KMS-11 (cell line): ENCODE measurements at regions not wholly inside any gene's neighbourhood (a gene's known extent, or its start where the extent isn't known, plus 50 kb on each side); places are given as distances from the start of the nearest gene placed in this dataset.

Experiments used
- H2AFZ ChIP-seq: fragments of 200-600 bp; sonication (generic); 2 replicates; pipeline ENCODE4 v1.6.1; 2016; ENCODE audit warnings: antibody characterized with exemption, mixed run types, low read depth
- H3K27ac ChIP-seq: fragments of 200-600 bp; sonication (generic); 2 replicates; pipeline ENCODE4 v1.6.1; 2016; ENCODE audit warnings: mild to moderate bottlenecking, mixed run types
- H3K27me3 ChIP-seq: fragments of 200-600 bp; sonication (generic); 2 replicates; pipeline ENCODE4 v1.6.1; 2017; ENCODE audit warnings: mild to moderate bottlenecking, low read depth, mixed run types, moderate library complexity; ENCODE audit not compliant: insufficient read depth
- H3K36me3 ChIP-seq: fragments of 200-600 bp; sonication (generic); 2 replicates; pipeline ENCODE4 v1.6.1; 2017; ENCODE audit warnings: mild to moderate bottlenecking, mixed run types; ENCODE audit not compliant: insufficient read depth
- H3K4me1 ChIP-seq: fragments of 200-600 bp; sonication (generic); 2 replicates; pipeline ENCODE4 v1.6.1; 2016; ENCODE audit warnings: mild to moderate bottlenecking, low read depth, mixed run types; ENCODE audit not compliant: poor library complexity, severe bottlenecking
- H3K4me2 ChIP-seq: fragments of 200-600 bp; sonication (generic); 2 replicates; pipeline ENCODE4 v1.7.0; 2016; ENCODE audit warnings: mild to moderate bottlenecking, mixed run types
- H3K4me3 ChIP-seq: fragments of 200-600 bp; sonication (generic); IDR thresholded peaks from 2 replicates; pipeline ENCODE4 v1.6.1; 2017; ENCODE audit warnings: low read depth, low read length, mixed read lengths; ENCODE audit not compliant: insufficient read depth
- H3K79me2 ChIP-seq: fragments of 200-600 bp; sonication (generic); 2 replicates; pipeline ENCODE4 v1.6.1; 2016; ENCODE audit warnings: low read depth, mixed run types; ENCODE audit not compliant: insufficient read depth
- H3K9ac ChIP-seq: fragments of 200-600 bp; sonication (generic); 2 replicates; pipeline ENCODE4 v1.6.1; 2016; ENCODE audit warnings: mild to moderate bottlenecking, mixed run types
- H4K20me1 ChIP-seq: fragments of 200-600 bp; sonication (generic); 2 replicates; pipeline ENCODE4 v1.6.1; 2016; ENCODE audit warnings: mild to moderate bottlenecking, mixed run types; ENCODE audit not compliant: insufficient read depth
- TF ChIP-seq, protein P1 (sequence below): fragments of 200-600 bp; sonication (generic); conservative IDR thresholded peaks from 2 replicates; pipeline ENCODE4 v1.6.1; 2017; ENCODE audit warnings: low read depth, mild to moderate bottlenecking, antibody characterized with exemption, low read length, moderate library complexity, mixed read lengths

- H3K9ac ChIP-seq: no peak overlapping the region
- no peaks in the 10 kb centered on the region for H3K27me3 ChIP-seq
- peaks cover 3% of the 10 kb centered on the region for H3K4me1 ChIP-seq
- no peak overlapping the region for H2AFZ ChIP-seq
- no peak overlapping the region for H3K27ac ChIP-seq
- peaks cover 8% of the 10 kb centered on the region; the same call in 1 of the 2 replicates for H3K79me2 ChIP-seq
- TF ChIP-seq, protein P1, sequence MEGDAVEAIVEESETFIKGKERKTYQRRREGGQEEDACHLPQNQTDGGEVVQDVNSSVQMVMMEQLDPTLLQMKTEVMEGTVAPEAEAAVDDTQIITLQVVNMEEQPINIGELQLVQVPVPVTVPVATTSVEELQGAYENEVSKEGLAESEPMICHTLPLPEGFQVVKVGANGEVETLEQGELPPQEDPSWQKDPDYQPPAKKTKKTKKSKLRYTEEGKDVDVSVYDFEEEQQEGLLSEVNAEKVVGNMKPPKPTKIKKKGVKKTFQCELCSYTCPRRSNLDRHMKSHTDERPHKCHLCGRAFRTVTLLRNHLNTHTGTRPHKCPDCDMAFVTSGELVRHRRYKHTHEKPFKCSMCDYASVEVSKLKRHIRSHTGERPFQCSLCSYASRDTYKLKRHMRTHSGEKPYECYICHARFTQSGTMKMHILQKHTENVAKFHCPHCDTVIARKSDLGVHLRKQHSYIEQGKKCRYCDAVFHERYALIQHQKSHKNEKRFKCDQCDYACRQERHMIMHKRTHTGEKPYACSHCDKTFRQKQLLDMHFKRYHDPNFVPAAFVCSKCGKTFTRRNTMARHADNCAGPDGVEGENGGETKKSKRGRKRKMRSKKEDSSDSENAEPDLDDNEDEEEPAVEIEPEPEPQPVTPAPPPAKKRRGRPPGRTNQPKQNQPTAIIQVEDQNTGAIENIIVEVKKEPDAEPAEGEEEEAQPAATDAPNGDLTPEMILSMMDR: no peak
- no peak overlapping the region for H3K4me3 ChIP-seq
- no peaks in the 10 kb centered on the region for H3K36me3 ChIP-seq
- no peaks in the 10 kb centered on the region for H4K20me1 ChIP-seq
- H3K4me2 ChIP-seq: no peak overlapping the region
These were observed 270.4 kb upstream of the KLF14 start for GRCh38 chr7:131004371-131004770.

DNA sequence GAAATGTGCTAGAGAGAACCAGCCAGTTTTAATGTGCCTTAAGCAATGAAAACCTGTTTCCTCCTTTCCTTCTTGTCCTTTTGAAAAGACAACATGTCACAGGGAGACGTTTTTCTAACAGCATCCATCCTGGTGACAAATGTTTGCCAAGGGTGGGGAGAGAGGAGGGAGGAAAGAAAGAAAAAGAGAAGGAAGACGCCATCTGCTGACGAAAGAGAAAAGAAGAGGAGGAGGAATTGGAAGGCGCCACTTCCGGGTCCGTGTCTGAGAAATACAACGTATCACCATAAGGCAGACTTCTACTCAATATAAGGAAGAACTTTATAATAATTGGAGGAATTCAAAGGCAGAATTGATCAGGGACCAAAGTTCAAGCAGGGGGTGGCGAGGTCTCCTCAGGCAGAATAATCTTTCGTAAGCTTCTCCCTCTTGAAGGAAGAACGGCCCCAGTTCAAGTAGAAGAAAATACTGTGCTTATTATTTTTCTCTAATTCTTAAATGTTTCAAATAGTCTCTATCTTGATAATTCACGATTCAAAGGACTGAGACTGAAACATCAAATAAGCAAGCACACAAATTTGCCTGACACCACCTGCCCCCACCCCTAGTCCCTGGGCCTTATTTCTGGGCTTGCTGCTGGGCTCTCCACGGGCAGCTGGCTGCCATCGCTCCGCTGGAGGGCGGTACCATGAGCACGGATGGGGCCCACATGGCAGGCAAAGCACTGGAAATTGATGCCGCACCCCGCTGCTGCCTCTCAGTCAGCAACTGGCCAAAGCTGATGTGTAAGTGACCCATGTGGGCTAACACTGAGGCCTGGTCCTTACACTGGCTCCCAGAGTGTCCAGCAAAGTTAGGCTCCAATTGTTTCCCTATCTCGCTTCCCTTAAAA is 273.7 kb upstream of the KLF14 start:
- Histone ChIP-seq H4K20me1 (0 out of 2 replicates have a peak, but pooled peaks cover 3% of the 10 kb centered on the region), H3K79me2 (peaks cover 18% of the 10 kb centered on the region; the same call in 1 of the 2 replicates), H3K9ac (no peak overlapping the region), H3K4me3 (no peak overlapping the region), H3K36me3 (no peaks in the 10 kb centered on the region), H3K4me1 (peaks cover 8% of the 10 kb centered on the region), H3K27ac (no peak overlapping the region), H3K4me2 (no peak overlapping the region), H3K27me3 (no peaks in the 10 kb centered on the region), H2AFZ (no peak overlapping the region)
- TF ChIP-seq, protein P1: no peak

DNA sequence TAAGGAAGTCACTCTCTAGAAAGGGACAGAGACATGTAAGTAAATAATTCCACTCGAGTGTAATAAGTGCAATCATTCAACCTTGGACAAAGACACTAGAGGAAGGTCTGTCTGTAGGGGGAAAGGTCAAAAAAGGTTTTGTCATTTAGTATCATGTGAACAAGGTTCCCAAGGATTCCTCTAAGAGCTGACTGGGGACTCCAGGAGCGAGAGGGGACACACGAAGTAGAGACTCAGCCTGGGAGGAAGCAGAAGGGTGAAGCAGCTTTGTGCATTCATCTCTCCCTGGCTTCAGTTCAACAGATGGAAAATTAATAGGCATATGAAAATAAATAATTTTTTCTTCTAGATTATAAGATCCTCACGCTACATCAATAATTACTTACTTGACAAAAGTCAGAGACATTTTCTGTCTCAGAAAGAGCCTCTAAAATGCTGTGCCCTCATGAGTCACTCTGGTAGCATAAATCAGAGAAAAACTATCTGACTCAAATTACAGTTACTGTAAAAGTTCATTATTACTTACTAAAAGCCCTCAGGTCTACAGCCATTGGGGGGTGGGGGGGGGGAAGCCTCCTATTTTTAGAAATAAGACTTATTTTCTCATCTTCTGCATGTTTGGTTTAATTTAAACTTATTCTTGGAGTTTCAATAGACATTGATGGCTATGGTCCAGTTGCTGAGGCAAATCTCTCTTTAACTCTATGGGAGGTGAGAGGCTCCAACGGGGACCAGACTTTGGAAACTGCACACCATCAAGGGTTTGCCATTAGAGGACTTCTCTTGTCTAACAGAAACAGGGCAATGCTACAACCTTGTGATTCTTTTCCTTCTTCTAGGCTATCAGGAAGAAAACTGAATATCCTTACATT is 275.1 kb upstream of the KLF14 start:
- Histone ChIP-seq H3K27ac (no peak overlapping the region), H3K4me1 (peaks cover 8% of the 10 kb centered on the region), H3K4me3 (no peak overlapping the region), H2AFZ (no peak overlapping the region), H3K4me2 (no peak overlapping the region), H3K9ac (no peak overlapping the region), H3K79me2 (peaks cover 25% of the 10 kb centered on the region; the same call in 1 of the 2 replicates), H4K20me1 (0 out of 2 replicates have a peak, but pooled peaks cover 3% of the 10 kb centered on the region), H3K36me3 (no peaks in the 10 kb centered on the region), H3K27me3 (no peaks in the 10 kb centered on the region)
- TF ChIP-seq, protein P1: no peak

DNA sequence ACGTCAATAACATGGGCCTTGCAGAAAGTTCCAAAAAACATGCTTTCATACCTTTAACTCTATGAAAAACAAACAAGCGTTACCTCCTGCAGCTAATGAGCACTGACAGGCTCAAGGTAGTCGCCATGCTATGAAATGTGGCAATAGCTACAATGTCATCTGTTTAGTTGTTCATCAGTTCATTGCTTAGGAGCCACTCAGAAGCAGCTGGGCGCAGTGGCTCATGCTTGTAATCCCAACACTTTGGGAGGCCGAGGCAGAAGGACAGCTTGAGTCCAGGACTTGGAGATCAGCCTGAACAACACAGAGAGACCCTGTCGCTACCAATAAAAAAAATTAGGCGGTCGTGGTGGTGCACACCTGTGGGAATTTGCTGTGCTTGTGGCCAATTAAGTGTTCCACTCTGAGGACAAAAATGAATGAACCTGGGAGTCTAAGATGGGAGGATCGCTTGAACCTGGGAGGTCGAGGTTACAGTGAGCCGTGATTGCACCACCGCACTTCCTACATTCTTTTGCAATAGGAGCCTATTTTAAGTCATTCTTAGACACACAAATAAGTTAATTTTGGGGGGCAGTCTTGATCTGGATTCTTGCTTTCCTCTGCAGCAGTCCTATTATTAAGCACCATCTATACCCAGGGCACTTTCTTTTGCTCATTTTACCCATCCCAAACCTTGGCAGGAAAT is 276.2 kb upstream of the KLF14 start:
- no peak overlapping the region for H3K9ac ChIP-seq
- no peak overlapping the region for H3K27ac ChIP-seq
- H3K79me2 ChIP-seq: peaks cover 24% of the 10 kb centered on the region; the same call in 1 of the 2 replicates

More for the DNA sequence above, 276.2 kb upstream of the KLF14 start:
- H3K36me3 ChIP-seq: no peaks in the 10 kb centered on the region
- peaks cover 8% of the 10 kb centered on the region for H3K4me1 ChIP-seq
- H3K4me3 ChIP-seq: no peak overlapping the region
- H3K27me3 ChIP-seq: no peaks in the 10 kb centered on the region
- no peak overlapping the region for H2AFZ ChIP-seq
- H4K20me1 ChIP-seq: 0 out of 2 replicates have a peak, but pooled peaks cover 3% of the 10 kb centered on the region
- TF ChIP-seq, protein P1: no peak
- H3K4me2 ChIP-seq: no peak overlapping the region
